GM18907 (cell line): ENCODE measurements at regions not wholly inside any gene's neighbourhood (a gene's known extent, or its start where the extent isn't known, plus 50 kb on each side); places are given as distances from the start of the nearest gene placed in this dataset.
"Not testable (repeated sequence)": the region's sequence is repeated elsewhere in the genome, so short reads cannot be mapped to it uniquely, and the experiment has no call there.

Source experiments
- ATAC-seq: cut with Tn5 transposase; IDR thresholded peaks from one replicate; pipeline ENCODE4 v1.9.1; 2021; ENCODE audit warnings: mild to moderate bottlenecking, moderate library complexity; ENCODE audit not compliant: unreplicated experiment

DNA sequence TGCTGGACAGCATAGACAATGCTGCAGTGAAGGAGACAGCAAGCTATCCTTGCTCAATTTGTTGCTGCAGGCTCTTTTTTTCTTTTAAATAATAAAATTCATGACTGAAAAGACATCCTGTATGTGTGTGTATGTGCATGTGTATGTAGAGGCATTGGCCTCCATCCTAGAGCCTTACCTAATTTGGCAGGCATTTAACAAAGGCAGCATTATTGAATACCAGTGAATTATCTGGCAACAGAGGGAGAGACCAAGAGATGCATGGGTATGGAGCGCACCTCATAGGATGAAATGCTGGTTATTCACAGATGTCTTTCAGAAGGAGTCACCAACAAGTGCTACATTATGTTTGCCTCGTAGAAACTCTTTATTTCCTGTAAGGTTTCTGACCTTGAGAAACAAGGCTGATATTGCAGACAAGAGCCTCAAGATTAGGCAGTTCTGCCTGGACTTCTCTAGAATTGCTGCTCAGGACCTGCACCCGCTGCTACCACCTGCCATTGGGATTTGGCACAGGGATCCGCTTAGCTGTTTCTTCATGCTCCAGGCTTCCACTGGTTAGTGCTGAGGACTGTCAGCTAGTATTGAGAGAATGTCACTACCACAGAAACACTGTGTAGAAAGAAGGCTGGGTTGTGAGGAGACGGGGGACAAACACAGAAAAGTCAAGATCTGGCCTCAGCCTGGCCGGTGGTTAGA lies 247.7 kb upstream of the RFX3 start:
- ATAC-seq, result no peak

DNA sequence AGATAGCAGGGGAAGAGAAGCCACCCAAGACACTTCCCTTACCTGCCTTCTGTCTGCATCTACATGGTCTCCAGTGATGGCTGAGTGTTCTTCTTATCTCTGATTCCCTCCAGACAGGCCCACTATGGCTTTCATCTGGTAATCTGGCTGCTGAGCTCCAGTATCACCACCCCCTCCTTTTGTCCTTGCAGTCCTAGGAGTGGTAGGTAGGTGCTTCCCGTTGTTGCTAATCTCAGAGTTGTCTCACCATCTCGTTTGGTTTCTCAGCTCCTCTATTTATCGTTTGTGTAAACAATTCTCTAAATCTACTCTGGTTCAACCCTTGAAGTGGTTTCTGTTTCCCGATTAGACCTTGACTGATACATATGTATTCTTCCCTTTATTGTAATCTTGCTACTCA lies 243.8 kb upstream of the RFX3 start:
- no peak for ATAC-seq

DNA sequence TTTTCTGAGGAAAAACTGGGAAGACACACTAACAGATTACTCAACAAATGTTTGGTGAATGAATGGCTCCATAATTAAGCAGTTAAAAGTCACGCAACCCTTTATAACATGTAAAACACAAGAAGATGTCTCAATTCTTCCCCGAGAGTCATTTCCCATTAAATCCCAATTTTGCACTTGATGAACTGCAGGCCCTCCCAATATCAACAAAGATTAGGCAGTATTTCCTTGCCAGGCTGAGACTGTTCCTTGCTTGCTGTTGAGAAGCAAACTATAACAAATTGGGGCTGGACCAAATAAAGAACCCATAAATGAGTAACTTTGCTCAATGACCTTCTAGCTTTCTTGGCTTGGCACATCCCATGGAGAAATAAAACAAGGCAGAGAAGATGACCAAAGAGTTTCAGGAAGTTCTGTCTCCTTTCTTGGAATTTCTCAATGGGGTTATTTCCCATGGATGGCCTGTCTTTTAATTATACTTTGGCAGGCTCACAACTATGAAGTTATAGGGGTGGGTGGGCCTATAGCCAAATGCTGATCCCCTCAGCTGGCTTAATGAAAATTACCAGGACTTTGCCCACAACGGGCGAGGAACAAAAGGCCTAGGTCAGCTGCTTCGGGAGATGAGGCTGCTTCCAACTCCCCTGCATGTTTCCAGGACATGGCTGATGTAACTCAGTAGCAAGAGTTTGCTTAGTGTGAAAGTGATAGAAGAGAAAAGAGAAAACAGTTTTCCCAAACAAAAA lies 243.1 kb upstream of the RFX3 start:
- no peak for ATAC-seq

DNA sequence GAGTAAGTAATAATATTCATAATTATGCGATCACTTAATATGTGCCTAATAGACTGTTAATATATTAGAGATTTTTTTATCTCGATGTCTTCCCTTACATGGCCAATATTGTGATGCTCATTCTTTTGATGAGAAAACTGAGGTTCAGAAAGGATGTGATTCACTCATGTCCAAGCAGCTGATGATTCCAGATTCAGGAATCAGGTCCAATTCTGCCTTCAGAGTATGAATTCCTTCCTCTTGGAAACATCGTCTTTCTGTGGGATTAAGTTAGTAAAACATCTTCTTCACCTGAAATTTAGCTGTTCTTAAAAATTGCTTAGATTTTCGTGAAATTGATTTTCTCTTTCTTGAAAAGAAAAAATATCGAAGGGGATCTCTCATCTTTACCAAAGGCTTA lies 242.5 kb upstream of the RFX3 start:
- no peak for ATAC-seq

DNA sequence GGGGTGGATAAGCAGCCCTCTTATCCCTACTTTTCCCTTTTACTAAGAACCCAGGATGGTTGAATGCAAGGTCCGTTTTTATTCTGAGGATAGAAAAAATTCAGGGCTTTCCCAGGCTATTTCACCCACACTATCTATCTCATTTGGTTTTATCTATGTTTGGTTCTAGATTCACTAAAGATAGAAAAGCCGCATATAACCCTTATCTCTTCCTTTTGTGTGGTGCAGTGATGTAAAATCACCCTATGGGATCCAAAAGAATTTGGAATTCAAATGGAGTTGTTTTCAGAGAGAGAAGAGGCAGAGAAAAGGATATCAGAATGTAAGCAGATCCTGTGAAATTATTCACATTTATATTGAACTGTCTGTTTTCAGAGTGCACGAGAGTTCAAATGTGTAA lies 236.3 kb upstream of the RFX3 start:
- no peak for ATAC-seq

DNA sequence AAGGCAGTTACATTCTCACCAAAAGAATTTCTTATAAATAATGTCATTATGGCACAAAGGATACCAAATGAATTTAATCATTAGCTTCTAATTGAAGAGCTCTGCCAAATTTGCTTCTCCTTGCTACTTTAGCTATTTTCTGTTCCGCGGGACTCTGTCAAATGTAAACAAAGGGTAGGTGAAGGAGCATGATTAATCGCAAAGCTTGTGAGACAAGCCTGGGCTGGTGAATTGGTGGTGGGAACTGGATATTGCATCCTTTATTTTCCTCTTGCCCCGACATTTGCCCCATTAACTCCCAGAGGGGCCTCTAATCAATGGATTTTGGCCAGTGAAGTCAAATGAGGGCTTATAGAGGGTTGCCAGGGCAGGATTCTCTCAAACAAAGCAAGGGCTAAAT lies 234.2 kb upstream of the RFX3 start:
- no peak for ATAC-seq

DNA sequence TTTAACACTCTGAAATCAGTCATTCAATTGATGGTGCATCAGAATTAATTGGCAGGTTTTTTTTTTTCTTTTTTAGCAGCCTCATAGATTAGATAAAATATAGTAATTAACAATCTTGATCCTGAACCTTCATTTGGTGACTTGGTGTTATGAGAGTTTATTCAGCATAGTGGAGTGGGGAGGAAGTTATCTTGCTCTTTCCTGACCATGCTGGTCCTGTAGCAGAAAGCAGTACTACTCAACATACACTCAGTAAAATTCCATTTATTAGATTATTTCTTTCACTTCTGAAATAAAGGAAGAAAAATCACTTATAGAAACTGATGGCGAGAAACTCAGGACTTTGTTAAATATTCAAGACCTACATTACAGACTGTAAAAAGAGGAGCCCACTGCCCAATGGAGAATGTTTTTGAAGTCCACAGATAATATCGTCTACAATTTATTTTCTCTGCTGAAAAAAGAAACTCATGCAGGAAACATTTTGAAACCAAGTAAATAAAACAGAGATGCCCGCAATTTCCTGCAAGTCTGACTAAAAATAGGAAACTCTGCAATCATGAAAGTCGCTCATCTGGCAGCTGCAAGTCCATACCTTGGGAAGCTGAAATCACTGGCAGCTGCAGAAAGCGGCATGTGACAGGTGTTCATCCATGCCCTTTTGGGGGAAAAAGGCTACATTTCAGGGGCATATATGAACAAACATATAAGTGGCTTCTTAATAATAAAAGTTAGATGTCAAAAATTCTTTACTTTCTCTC lies 233.2 kb upstream of the RFX3 start:
- peak; percentile 71 for ATAC-seq

DNA sequence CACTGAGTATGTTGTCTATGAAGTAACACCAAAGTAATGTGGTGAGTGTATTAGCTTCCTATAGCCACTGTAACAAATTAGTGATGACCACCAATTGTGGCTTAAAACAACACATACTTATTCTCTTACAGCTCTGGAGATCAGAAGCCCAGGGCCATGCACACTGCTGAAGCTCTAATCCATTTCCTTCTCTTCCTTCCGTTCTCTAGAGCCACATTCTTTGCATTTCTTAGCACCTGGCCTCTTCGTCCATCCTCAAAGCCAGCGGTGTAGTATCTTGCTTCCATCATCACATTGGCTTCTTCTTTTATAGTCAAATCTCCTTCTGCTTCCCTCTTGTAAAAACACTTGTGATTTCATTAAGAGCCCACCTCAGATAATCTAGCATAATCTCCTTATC lies 230.3 kb upstream of the RFX3 start:
- no peak for ATAC-seq

DNA sequence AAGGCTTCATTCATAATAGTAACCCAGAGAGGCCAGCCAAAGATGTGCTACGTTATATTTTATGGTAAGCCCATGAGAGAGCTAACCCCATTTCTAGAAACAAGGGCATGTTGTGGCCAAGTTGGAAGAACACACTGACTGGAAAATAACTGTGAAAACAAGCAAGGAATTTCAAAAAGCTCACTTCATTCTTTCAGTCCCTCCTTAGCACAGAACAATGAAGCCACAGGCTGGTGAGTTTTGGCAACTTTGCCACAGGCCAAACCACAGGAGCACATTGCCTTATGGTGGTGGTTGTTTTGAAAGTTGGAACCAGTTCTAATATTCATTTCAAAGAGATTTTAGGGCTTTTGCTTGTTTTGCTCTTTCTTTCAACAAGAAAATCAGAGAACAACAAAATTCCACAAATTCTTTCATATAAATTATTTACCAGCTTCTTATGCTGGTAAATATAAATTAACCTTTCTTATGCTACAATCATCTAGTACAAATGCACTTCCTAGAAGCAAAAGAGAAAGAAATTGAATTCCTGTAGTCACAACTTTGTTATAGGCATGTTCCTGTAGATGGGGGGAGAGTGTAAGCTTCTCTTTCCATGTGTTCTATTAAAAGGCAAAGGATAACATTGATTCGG lies 225.4 kb upstream of the RFX3 start:
- ATAC-seq, result no peak

DNA sequence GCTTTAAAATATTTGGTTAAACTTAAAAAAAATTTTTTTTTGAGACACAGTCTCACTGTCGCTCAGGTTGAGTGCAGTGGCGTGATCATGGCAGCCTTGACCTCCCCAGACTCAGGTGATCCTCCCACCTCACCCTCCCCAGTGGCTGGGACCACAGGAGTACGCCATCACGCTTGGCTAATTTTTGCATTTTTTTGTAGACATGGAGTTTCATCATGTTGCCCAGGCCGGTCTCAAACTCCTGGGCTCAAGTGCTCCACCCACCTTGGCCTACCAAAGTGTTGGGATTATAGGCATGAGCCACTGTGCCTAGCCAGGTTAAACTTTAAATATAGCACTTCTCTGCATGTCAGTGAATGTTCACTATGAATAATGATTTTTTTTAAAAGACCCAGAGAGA lies 224.5 kb upstream of the RFX3 start:
- ATAC-seq, result no peak

DNA sequence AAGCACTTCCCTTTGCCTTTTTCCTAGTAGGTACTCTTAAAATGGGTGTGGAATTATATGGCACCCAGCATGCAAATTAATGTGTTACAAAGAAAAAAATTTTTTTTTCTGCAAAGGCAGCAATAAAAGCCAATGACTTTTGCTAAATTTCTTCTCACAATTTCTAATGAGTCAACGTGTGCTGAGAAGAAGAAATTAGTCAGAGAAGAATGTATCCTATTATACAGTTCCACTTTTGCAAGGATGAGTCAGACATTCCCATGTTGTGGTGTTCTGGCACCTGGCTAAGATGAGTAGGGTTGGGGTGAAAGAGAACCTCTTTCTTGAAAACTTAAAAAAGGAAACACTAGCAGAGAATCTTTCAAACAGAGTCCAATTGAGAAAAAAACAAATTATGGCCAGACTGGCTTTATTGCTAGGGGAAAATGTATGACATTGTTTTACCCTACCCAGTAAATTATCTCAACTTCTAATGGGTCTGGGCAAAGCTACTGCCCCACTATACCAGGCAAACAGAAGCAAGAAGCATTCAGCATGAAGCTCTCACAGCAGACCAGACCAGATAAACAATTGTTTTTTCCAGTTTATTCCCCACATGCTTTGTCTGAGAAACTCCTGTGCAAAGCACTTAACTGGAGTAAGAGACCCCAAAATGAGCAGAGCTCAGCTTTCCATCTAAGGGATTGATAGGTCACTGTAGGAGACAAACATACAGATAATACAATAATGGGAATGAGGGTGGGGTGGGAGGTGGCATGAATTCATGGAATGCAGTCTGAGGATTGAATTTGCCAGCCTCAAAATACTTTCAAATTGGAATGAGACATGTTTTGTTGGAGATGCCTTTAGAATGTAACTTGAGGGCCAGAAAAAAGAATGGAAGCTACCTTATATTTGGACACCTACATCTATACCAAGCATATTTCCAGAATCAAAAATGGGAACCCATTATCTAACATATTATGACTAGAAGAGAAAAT lies 220.8 kb upstream of the RFX3 start:
- no peak for ATAC-seq

DNA sequence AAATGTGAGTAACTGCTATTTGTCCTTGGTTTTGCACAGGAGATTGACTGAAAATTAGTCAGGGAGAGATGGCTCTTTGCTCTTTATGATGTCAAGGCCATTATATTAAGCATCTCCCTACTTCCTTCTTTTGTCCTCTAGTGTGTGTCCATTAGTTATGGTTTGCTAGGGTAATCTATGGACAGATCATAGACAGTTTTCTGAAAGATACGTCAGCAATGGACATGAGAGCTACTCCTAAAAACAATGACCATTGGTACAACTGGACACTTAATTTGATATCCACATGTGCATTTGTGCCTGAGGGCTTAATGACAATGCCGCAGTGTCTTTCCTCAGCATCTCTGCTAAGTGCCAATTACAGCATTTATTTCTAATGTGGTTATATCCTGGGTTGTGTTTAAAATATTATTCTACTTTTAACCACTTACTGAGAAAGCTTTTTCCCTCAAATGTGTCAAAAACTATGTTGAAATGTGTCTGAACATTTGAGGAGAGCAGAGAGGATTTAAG lies 218.2 kb upstream of the RFX3 start:
- ATAC-seq, result no peak

DNA sequence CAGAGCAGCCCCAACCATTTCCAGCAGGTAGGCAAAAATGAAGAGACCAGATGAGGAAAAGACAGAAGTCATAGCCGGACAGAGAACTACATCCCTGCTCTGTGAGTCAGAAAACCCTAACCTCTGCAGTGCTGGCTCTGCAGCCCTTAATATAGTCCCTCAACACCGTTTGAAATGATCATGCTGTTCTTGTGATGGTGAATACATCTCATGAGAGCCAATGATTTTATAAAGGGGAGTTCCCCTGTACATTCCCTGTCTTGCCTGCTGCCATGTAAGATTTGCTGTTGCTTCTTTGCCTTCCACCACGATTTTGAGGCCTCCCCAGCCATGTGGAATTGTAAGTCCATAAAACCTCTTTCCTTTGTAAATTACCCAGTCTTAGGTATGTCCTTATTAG lies 216.8 kb upstream of the RFX3 start:
- ATAC-seq, result no peak

DNA sequence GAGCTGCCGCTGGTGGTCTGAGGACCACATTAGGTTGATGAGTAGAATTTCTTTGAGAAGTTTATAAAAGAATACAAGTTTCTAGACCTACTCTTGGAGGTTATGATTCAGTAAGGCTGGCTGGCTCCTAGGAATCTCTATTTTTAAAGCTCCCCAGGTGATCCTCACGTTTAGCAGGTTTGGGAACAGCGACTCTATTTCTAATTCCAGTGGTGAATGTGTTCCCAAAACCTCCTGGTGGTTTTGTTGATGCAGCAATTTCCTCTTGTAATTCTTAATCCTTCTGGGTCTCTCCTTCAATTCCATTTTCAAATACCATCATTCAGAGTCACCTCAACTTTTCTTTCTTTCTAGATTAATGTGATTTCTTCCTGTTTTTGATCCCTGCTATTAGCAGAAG lies 215.9 kb upstream of the RFX3 start:
- ATAC-seq, result no peak

DNA sequence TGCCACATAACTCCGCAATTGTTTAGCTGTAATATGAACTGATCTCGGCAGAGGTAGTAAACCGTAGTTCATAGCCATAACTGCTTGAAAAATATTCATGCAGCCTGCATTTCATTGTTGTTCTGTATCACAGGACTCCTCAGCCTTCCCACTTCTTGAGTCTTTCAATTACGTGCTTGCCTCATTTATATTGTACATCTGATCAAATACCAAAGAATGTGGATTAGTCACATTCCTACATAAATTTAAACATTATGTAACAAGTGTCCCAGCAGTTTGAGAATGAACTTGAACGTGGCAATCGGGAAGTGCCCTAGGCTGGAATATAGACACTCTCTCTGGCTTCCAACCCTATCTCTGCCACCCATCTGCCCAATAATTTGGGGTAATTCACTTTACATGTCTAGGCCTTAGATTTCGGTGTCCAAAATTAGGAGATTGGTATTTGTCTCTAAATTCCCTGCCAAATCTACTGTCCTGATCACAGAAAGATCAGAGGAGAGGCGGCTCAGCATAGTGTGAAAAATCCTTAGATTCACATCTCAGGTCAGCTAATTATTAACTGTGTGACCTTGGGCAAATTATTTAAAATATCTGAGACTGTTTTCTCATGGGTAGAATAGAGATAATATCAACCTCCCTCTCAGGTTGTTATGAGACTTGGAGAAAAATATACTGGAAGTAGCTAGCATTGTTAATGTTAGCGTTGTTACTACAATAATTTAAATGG lies 215.1 kb upstream of the RFX3 start:
- no peak for ATAC-seq

DNA sequence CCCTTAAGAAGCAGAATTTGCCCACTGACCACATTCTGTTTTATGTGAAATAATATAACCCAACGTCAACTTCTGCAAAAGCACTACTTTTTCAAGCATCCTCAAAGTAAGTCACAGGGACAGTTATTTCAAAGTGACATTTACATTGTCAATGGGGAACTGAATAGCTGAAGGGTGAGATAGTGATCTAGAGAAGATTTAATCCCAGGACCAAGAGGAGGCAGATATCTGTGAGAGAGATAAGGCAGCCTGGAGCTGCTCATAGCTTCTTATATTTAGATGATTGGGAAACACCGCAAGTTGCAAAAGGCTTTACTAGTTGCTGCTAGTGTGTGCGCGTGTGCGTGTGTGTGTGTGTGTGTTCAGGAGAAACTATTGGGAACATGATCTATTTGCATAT lies 210.4 kb upstream of the RFX3 start:
- ATAC-seq, result no peak

DNA sequence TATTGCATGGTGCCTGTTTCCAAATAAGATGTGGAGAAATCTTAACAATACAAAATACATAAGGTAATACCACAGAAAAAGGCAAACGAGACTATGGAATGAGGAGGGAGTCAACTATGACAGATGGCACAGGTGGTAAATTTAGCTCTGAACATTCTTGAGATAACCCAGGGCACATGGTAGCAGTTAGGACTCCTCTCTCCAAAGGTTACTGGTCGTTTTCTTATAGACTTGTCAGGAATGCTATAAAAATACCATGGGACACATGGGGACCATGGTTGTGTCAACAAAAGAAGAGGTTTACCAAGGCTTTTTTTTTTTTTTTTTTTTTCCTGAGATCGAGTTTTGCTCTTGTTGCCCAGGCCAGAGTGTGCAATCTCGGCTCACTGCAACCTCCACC lies 209.4 kb upstream of the RFX3 start:
- ATAC-seq, result no peak

DNA sequence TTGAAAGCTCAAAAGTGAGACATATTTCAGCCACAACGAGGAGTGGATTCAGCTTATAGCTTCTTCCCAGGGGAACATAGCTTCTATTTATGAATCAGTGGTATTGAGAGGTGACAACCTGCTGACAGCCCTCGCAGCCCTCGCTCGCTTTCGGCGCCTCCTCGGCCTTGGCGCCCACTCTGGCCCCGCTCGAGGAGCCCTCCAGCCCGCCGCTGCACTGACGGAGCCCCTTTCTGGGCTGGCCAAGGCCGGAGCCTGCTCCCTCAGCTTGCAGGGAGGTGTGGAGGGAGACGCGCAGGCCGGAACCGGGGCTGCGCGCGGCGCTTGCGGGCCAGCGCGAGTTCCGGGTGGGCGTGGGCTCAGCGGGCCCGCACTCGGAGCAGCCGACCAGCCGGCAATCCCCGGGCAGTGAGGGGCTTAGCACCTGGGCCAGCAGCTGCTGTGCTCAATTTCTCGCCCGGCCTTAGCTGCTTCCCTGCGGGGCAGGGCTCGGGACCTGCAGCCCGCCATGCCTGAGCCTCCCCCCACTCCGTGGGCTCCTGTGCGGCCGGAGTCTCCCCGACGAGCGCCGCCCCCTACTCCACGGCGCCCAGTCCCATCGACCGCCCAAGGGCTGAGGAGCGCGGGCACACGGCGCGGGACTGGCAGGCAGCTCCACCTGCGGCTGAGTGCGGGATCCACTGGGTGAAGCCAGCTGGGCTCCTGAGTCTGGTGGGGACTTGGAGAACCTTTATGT lies 207.9 kb upstream of the RFX3 start:
- not testable (repeated sequence) for ATAC-seq

DNA sequence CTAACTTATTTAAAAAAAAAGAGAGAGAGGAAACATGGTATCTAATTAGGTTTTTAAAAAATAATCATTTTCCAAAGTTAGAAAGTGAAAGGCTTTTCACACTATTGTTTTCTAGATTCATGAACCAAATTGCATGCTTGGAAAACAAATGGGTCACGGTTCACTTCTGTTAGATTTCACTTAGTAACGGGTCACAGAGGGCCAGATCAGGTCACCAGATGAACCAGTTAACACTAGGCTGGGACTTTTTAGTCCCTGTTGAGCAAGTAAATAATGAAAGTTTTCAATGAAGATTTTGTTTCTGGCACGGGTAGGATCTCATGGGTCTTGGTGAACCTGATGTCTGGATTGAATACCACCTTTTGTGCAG lies 207.2 kb upstream of the RFX3 start:
- ATAC-seq, result peak; percentile 36
